Body of pancreas (tissue), 4 donors: ENCODE measurements at regions not wholly inside any gene's neighbourhood (a gene's known extent, or its start where the extent isn't known, plus 50 kb on each side); places are given as distances from the start of the nearest gene placed in this dataset.

Experiments
- POLR2A ChIP-seq, 3 donors: fragments of 450-650 bp; IDR thresholded peaks; one replicate each; pipeline ENCODE4 v1.6.1; 2016; ENCODE audit warnings: antibody characterized with exemption in 3 of 3, mild to moderate bottlenecking in 2 of 3
- TF ChIP-seq, protein P1 (sequence below), 7 experiments: fragments of 450-650 bp in 4 of 7; fragments of 200-600 bp in 3 of 7; sonication (generic) in 3 of 7; IDR thresholded peaks; one replicate each; pipeline ENCODE4 v1.5.1; 2016 to 2019; ENCODE audit warnings: antibody characterized with exemption in 7 of 7

DNA sequence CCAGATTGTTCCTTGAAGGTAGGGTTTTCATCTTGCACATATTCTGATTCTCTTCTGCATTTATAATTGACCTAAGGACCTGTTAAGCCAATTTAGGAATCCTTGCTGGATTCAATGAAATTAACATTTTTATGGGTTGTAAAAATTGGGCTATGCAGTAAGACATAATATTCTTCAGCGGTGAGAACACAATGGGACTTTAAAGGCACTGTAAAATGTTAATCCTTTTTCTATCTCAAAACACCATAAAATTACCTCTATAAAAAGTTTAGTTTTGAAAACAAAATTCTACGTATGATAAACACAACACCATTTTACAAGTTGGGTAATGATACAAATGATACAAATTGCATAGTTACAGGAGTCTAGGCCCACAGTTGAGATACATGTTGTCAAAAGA lies 169.2 kb upstream of the DTNA start:
- TF ChIP-seq, protein P1, sequence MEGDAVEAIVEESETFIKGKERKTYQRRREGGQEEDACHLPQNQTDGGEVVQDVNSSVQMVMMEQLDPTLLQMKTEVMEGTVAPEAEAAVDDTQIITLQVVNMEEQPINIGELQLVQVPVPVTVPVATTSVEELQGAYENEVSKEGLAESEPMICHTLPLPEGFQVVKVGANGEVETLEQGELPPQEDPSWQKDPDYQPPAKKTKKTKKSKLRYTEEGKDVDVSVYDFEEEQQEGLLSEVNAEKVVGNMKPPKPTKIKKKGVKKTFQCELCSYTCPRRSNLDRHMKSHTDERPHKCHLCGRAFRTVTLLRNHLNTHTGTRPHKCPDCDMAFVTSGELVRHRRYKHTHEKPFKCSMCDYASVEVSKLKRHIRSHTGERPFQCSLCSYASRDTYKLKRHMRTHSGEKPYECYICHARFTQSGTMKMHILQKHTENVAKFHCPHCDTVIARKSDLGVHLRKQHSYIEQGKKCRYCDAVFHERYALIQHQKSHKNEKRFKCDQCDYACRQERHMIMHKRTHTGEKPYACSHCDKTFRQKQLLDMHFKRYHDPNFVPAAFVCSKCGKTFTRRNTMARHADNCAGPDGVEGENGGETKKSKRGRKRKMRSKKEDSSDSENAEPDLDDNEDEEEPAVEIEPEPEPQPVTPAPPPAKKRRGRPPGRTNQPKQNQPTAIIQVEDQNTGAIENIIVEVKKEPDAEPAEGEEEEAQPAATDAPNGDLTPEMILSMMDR (IDR thresholded peaks at IDR 0.05), result no peak
- TF ChIP-seq POLR2A (IDR thresholded peaks at IDR 0.05), result no peak
